Stimulated activated CD4-positive, alpha-beta T cell treated with anti-CD3 and anti-CD28 coated beads, Interleukin-15, amount 100 ng/mL, for 48 hours (primary cell): ENCODE measurements at regions not wholly inside any gene's neighbourhood (a gene's known extent, or its start where the extent isn't known, plus 50 kb on each side); places are given as distances from the start of the nearest gene placed in this dataset.

ENCODE experiments used
- DNase-seq, 2 donors: peaks; one replicate each; pipeline ENCODE4 v3.0.0-alpha.2; 2020; ENCODE audit warnings: low read depth in 2 of 2

- DNase-seq, result no peak
Observed at GRCh38 chr2:82690757-82691411, 1768.2 kb downstream of the SUCLG1 start.

- no peak for DNase-seq
Observed at GRCh38 chr2:82675186-82675585, 1783.9 kb downstream of the SUCLG1 start.

GRCh38 chr2:82674652-82675051 lies 1784.4 kb downstream of the SUCLG1 start:
- no peak for DNase-seq

GRCh38 chr2:82667491-82667890 lies 1791.6 kb downstream of the SUCLG1 start:
- DNase-seq, result no peak

GRCh38 chr2:82665691-82666090 lies 1793.4 kb downstream of the SUCLG1 start:
- no peak for DNase-seq

GRCh38 chr2:82657106-82657505 lies 1802.0 kb downstream of the SUCLG1 start:
- DNase-seq, result no peak

- DNase-seq, result no peak
Observed at GRCh38 chr2:82656420-82656819, 1802.7 kb downstream of the SUCLG1 start.

GRCh38 chr2:82652117-82652516 lies 1807.0 kb downstream of the SUCLG1 start:
- DNase-seq, result no peak

- no peak for DNase-seq
Observed at GRCh38 chr2:82650038-82650437, 1809.0 kb downstream of the SUCLG1 start.

- DNase-seq, result no peak
Observed at GRCh38 chr2:82641598-82642180, 1817.4 kb downstream of the SUCLG1 start.

GRCh38 chr2:82636402-82637020 lies 1822.6 kb downstream of the SUCLG1 start:
- no peak for DNase-seq

- no peak for DNase-seq
Observed at GRCh38 chr2:82599021-82599420, 1860.1 kb downstream of the SUCLG1 start.

- DNase-seq, result no peak
Observed at GRCh38 chr2:82596581-82596980, 1862.5 kb downstream of the SUCLG1 start.

- no peak for DNase-seq
Observed at GRCh38 chr2:82591718-82592117, 1867.4 kb downstream of the SUCLG1 start.

- DNase-seq, result no peak
Observed at GRCh38 chr2:82576656-82577055, 1882.4 kb downstream of the SUCLG1 start.

- no peak for DNase-seq
Observed at GRCh38 chr2:82539280-82539621, 1919.8 kb downstream of the SUCLG1 start.

GRCh38 chr2:82538590-82539279 lies 1920.3 kb downstream of the SUCLG1 start:
- DNase-seq, result no peak

GRCh38 chr2:82528288-82528687 lies 1930.8 kb downstream of the SUCLG1 start:
- DNase-seq, result no peak

- no peak for DNase-seq
Observed at GRCh38 chr2:82527124-82527523, 1932.0 kb downstream of the SUCLG1 start.

- DNase-seq, result no peak
Observed at GRCh38 chr2:82526277-82526676, 1932.8 kb downstream of the SUCLG1 start.

GRCh38 chr2:82525744-82526143 lies 1933.3 kb downstream of the SUCLG1 start:
- no peak for DNase-seq

- DNase-seq, result no peak
Observed at GRCh38 chr2:82524826-82525225, 1934.3 kb downstream of the SUCLG1 start.

GRCh38 chr2:82511894-82512293 lies 1947.2 kb downstream of the SUCLG1 start:
- no peak for DNase-seq
